Left hindlimb (tissue), 1 donor: ENCODE measurements at regions not wholly inside any gene's neighbourhood (a gene's known extent, or its start where the extent isn't known, plus 50 kb on each side); places are given as distances from the start of the nearest gene placed in this dataset.

ENCODE experiments used
- DNase-seq: peaks from one replicate; pipeline ENCODE4 v3.0.0-alpha.2; 2018

DNA sequence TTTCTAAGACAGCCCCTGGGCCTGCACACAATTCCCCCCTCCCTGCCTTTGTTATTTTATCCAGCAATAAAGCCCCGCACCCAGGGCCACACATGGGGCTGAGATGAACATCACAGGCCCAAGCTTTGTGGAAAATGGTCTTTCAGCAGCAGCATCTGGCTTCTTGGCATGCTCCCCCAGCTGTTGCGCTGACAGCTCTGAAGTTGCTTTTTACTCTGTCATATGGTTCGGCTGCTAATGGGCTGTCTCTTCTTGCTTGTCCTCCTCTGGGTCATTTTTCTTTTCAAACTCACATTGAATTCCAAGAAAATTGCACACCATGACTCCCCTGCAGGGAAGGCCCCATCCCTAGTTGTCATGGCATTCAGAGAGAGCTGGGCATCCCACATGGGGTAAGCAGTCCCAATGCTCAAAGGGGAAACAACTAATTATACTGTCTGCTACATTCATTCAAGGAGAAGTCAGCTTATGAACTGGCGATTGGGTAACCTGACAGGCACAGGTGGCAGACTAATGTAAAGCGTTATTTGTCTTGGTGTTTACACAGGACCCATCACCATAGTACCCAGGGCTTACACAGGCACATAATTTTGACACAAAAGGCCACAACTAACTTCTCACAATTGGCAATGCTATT is 74.0 kb upstream of the CDKN3 start:
- peak; percentile 48 for DNase-seq

DNA sequence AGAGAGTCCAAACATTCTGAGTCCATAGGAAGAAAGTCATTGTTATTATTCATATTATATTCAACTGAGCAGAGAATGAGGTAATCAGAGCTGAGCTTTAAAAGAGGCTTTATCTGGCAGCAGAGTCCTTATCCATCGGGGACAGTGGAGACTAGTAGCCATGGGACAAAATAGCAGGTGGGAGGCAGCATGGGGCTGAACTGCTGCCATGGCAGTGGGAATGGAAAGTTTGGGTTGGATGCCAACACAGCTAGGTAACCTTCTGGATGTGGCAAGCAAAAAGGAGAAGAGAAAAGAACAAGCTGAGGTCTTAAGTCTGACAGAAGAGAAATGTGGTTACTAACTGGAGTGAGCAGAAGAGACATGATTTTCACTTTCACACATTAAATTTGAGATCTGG is 71.0 kb upstream of the CDKN3 start:
- DNase-seq = no peak

DNA sequence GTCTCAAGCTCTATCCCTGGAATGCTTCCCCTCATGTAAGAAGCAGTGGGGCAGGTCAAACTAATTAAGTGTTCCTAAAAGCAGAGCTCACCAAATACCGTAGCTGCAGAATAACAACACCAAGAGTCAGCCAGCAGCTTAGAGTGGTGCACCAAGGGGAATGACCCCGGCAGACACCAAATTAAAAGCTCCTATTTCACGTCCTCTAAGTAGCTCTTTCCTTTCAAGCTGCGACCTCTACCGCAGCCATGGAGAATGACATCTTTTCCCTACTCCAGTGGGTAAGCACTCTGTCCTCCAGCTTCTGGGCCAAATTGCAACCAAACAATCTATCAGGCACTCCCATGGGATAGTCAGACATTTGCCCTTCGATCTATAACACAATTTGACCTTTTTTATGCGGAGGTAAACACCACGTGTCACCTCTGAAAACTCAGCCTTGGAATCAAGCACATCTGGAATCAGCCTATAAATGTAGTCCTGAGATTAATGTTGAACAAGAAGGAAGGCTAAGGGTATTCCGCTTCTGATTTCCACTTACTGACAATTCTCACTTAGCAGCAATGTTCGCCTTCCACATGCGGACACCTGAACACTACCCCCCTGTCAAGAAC is 67.6 kb upstream of the CDKN3 start:
- no peak for DNase-seq

DNA sequence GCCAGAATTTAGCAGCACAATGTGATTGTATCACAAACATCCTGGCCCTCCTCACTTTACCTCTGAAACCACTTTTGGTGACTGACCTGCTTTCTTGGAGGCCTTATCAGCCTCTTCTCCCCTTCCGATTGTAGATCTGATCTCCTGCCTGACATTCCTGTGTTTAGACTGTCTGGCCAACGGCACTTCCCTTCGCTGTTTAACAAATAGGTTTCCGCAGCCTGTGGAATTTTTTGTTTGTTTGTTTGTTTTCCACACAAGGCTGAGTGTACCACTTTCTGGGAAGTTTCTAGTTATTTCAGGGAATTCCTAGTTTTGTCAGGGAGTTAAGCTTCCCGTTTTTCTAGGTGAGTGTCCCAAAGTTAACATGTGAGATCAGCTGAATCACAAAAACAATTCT is 65.9 kb upstream of the CDKN3 start:
- no peak for DNase-seq

DNA sequence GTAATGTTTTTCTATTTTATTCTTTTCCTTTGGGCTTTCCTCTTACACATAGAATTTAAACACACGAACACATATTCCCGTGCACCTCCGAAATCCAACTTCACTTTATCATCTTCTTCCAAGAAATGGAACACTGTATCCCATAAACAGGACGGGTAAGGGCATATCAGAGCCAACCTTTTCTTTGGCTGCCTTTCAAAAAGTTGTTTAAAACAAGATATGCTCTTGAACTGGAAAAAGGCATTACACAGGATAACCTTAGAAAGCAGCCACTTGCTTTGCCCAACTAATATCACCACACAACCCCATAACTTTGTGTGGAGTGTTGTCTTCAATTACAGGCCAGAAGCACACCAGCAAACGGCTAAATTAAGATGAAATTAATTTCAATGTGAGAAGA is 65.3 kb upstream of the CDKN3 start:
- no peak for DNase-seq

DNA sequence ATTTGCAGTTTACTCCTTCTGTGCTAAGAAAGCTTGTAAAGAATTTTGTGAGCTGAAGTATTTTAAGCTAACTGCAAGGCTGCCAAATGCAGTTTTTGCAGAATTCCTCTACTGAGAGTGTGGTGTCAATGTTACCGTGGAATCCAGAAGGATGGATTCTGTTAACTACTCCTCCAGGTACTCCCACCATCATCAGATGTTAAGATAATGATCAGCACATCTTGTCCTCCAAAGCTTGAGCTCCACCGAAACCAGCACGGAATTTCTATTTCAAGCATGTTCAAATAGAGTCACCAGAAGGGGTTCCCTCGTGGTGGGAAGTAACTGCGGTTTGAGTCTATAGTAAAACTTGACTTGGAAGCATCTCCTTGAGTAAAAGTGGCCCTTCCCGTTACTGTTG is 64.3 kb upstream of the CDKN3 start:
- no peak for DNase-seq

DNA sequence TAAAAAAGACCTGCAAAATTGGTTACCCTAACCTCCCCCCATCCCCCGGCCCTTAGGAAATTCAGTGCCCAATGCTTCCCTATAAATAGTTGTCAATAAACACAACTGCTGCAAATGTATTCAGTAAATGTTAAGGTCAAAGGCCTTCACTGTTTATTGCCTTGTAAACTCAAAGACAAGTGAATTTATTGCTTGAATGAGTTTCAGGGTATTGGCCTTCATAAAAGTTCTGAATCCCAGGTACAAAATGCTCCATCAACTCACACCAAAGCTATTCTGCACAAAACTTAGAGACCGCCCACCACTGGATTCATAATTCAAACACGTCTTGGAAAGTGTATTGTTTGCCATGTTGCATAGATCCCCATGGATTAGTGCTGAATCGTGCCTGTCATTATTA is 63.3 kb upstream of the CDKN3 start:
- DNase-seq = no peak

DNA sequence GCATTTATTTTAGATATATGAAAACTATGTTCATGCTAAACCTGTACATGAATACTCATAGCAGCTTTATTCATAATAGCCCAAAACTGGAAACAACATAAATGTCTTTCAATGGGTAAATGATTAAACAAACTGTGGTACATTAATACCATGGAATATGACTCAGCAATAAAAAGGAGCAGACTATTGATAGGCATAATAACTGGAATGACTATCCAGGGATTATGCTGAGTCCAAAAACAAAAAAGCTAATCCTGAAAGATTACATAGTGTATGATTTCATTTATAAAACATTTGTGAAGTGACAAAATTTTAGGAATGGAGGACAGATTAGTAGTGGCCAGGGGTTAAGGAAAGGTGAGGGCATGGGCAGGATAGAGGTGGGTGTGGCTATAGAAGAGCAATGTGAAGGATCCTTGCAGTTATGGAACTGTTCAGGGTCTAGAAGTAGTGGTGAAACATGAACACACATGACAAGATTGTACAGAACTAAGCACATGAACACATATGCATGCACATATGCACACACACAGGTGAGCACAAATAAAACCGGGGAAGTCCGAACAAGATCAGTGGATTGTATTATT is 61.1 kb upstream of the CDKN3 start:
- DNase-seq = no peak

DNA sequence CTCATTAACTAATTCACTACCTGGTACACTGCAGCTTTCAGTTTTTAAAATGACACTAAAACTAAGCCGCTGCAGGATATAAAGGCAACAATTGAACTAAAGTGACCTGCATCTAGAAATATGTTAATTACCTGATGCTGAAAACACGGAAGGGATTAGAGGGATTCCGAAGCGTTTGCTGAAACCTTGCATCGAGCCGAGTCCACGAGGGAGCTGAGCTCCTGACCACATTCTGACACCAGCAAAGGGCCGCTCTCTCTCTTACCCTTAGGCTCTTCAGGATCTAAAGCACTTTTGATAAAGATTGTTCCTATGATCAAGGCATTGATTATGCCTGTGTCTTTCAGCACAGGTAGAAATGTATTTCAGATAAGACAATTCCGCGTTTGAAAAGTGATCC is 59.5 kb upstream of the CDKN3 start:
- no peak for DNase-seq

DNA sequence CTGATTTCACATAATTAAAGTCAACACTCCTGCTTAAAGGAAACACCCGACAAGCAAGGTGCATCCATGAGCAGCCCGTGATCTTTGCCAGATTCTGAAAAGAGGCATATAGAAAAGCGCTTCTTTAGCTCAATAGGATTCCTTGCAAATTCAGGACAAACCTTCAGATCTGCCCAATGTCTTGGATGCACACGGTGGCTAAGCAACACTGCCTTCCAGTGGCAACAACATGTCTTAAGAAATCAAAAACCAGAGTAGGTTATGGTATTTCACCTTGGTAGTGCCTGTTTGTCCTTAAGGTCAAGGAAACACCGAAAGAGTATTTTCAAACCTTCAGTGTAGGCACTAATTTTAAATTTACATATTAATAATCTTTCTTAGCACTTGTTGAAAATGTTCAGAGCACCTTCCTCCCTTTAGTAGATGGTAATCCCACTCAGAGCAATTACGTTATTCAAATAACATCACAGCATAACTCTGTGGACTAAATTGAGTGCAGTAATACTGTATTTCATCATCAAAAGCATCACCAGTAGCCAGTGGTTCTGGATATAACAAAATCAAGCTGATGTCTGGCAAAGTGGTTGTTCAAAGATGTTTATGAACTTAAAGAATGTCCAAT is 58.0 kb upstream of the CDKN3 start:
- DNase-seq = no peak

DNA sequence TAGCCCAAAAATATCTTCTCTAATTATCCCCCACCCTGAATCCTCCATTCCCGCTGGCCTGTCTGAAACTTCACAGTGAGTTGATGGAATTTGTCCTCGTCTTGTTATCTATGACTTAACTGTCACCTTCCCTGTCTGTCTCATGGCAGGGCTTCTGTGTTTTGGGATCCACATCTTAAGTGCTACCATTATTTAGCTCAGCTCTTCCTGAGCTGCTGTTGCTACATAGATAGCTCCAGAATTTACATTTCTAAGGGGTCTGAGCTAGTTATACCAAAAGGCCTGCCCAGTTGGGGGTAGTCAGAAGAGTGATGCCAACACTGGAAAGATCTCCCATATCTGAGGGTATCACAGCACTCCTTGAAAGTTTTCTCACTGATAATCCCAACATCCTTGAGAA is 57.0 kb upstream of the CDKN3 start:
- DNase-seq = no peak

DNA sequence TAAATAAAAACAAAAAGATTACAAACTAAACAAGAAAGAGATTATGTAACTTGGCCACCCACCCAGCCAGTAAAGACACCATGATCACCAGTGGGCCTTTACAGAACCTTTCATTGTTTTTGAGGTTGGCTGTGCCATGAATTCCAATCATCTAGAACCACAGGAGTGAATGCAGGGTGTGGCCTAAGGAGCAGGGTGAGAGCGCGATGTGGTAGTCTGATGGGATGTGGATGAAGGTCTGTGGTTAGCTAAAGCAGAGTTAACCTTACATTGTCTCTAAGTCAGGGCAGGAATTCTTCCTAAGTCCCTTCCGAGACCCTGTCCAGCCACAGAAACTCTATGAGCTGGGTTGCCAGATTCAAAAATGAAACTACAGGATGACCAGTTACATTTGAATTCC is 54.0 kb upstream of the CDKN3 start:
- DNase-seq = no peak

DNA sequence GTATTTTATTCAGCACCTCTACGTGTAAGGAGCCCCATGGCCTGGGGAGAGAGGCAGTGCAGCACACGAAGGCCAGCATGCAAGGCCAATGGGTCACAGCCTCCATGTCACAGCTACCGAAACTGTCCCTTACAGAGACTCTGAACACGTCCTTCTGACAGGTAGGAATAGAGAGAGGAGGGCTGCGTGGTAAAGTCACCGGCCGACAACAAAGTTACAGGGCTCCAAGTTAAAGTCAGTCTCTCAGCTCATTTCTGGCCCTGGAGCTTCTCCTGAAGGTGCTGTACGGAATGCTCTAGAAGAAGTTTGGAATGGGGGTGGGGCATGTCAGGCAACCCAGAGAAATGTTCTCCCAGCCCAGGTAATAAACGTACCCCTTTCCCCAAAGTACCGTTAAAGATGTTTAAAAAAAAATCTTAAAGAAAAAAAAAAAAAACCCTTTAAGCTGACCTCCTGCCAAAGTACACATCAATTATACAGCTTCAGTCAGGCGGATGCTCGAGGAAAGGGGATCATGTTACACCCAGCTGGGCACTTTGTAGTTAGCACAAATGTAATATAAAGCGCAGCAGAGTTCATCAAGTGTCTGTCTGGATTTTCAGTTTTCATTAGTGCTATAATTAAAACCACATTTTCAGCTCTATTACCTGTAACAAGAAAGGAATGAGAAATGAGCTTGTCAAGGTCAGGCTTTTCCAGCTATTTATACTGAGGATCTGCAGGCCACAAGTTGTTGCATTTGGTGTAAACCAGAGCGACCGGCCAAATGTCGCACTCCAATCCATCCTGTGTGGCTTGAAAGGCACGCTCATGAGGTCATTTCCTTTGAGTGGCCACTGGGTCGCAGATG is 53.3 kb upstream of the CDKN3 start:
- no peak for DNase-seq

DNA sequence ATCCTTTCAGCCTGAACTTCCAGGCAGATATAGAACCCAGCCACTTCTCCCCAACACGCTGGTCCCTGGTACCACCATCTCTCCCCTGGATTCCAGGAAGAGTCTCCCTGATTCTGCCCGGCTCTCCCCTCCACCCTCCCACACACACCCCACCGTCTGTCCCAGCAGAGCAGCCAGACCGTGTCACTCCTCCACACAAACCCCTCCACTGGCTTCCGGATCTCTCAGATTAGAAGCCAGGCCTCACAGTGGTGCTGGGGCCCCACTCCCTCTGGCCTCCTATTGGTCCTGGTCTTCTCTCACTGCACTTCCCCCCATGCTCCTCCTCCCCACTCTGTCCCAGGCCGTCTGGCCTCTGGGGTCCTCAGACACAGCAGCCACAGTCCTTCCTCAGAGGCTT is 52.4 kb upstream of the CDKN3 start:
- no peak for DNase-seq

DNA sequence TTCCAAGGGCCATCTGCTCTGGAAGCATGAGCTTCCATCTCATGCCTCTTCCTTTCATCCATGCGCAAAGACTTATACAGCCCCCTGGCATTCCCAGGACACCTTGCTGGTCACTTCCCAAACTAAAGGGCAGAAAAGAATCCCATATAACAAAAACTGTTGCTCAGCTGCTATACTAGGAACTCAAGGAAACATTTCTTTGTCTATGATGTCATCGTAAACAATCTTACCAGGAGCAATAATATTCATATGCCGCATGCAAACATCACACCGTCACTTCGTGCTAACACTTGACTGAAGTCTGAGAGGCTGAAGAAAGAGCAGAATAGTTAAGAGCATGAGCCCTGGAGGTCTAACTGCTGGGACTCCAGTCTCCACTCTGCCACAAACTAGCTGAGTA is 50.5 kb upstream of the CDKN3 start:
- no peak for DNase-seq
